ENCODE measurements at regions not wholly inside any gene's neighbourhood (a gene's known extent, or its start where the extent isn't known, plus 50 kb on each side); places are given as distances from the start of the nearest gene placed in this dataset.

DNA sequence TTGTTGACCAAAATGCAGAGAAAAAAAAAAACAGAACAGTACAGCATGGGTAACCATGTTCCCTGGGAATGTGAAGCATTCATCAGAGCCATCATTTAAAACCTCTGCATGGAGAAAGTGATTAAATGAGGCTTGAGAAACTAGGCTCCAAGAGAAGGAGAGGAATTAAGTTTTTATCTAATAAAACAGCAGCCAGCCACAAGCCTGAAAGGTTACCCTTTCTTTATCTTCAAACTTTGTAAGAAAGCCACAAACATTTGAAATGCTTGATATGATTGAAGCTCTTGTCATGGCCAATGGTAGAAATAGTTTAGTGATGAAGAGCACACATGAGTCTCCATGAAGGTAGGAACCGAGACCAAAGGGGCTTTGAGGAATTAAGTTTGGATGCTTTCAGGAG is 144.9 kb upstream of the SYT1 start:
- Histone ChIP-seq H3K9me3 (peaks cover 5% of the 10 kb centered on the region), H3K4me3 (ENCODE audit: low read depth, low read length) (no peak overlapping the region), H3K36me3 (no peaks in the 10 kb centered on the region), H3K27me3 (no peaks in the 10 kb centered on the region), H3K4me1 (peaks cover 49% of the 10 kb centered on the region)
- TF ChIP-seq, protein P1, sequence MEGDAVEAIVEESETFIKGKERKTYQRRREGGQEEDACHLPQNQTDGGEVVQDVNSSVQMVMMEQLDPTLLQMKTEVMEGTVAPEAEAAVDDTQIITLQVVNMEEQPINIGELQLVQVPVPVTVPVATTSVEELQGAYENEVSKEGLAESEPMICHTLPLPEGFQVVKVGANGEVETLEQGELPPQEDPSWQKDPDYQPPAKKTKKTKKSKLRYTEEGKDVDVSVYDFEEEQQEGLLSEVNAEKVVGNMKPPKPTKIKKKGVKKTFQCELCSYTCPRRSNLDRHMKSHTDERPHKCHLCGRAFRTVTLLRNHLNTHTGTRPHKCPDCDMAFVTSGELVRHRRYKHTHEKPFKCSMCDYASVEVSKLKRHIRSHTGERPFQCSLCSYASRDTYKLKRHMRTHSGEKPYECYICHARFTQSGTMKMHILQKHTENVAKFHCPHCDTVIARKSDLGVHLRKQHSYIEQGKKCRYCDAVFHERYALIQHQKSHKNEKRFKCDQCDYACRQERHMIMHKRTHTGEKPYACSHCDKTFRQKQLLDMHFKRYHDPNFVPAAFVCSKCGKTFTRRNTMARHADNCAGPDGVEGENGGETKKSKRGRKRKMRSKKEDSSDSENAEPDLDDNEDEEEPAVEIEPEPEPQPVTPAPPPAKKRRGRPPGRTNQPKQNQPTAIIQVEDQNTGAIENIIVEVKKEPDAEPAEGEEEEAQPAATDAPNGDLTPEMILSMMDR (IDR thresholded peaks at IDR 0.05; ENCODE audit: low read depth, low read length) = no peak
- DNase-seq = no peak

DNA sequence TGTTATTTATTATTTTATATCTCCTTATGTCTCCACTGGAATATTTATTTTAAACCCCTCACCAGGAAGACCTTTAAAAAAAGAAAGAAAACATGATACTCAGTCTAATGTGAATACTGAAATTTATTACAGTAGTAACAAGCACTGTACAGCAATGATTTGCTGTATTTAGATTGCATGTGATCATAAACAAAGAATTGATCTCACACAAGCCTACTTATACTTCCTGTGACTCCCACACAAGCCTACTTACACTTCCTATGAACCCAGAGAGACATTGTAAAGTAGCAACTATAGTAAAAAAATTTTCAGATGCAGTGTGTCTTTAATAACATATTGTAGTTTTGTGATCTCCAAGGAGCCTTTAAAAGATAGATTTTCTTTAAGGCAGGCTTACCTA is 142.7 kb upstream of the SYT1 start:
- TF ChIP-seq, protein P1 (IDR thresholded peaks at IDR 0.05; ENCODE audit: low read depth, low read length) = no peak
- Histone ChIP-seq H3K27me3 (no peaks in the 10 kb centered on the region), H3K4me3 (ENCODE audit: low read depth, low read length) (no peak overlapping the region), H3K9me3 (peaks cover 5% of the 10 kb centered on the region), H3K36me3 (no peaks in the 10 kb centered on the region), H3K4me1 (peaks cover 67% of the 10 kb centered on the region)
- no peak for DNase-seq

DNA sequence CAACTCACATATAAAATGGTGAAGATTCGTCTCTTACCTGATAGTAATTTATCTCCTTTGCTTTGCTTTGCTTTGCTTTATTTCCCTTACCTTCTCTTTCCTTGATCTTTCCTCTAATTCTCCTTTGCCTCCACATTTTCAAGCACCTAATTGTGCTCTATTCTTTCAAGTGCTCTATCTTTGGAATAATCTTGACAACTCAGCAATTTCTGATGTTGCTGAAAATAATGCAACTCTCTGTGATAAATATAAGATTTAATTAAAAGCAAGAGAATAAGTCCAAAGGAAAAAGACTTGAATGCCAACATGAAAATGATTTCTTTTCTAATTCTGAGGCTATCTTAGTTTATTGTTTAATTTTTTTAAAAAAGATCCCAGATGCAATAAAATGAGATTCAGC is 139.5 kb upstream of the SYT1 start:
- H3K9me3 ChIP-seq = peaks cover 2% of the 10 kb centered on the region; the same call in 1 of the 2 replicates
- H3K36me3 ChIP-seq = no peaks in the 10 kb centered on the region
- TF ChIP-seq, protein P1 (IDR thresholded peaks at IDR 0.05; ENCODE audit: low read depth, low read length) = no peak
- no peak for DNase-seq
- H3K4me1 ChIP-seq = peaks cover 56% of the 10 kb centered on the region
- no peaks in the 10 kb centered on the region for H3K27me3 ChIP-seq
- no peak overlapping the region for H3K4me3 ChIP-seq (ENCODE audit: low read depth, low read length)

DNA sequence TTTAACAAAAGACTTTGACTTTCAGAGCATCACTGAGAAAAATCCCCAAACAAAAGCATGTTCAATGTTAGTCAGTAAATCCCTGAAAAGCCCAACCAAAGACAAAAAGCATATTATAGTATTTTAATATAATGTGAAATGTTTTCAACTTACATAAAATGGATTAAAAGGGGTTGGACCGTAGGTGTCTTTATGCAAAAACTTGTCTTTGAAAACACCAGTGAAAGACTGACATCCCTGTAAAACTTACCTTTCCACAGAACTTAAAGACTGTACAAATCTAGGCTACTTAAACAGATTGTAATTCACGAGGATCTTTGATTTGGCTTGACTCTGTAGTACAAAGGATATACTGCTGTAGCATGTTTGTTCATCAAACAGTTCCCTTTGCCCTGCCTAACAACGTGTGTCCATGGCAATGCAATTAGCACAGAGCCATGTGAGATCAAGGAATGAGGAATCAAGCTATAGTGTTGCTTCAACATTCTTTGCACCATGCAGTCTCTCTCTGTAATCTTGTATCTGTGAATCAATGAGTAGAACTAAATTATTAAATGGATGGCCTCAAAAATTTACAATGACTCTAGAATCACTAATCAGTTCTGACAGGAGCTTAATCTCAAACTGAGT is 138.5 kb upstream of the SYT1 start:
- DNase-seq = no peak
- no peaks in the 10 kb centered on the region; the same call in 1 of the 2 replicates for H3K9me3 ChIP-seq

DNA sequence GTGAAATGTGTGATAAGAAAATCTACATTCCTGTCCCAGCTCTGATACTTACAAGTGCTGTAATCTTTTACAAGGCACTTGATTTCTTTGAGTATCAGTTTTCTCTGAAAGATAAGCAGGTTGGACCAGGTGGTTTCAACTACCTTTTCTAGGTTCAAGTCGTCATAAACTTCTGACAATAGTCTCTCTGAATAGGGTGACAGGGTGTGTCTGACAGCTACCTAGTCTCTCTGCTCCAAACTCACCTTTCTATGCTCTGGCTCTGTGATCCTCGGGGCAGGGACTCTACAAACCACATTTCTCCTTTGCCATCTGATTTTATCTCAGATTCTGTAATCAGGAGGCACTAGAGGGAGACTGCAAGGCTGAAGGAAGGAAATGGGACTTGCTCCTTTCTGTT is 137.7 kb upstream of the SYT1 start:
- peaks cover 41% of the 10 kb centered on the region for H3K4me1 ChIP-seq
- TF ChIP-seq, protein P1 (IDR thresholded peaks at IDR 0.05; ENCODE audit: low read depth, low read length) = no peak
- H3K9me3 ChIP-seq = no peaks in the 10 kb centered on the region
- no peaks in the 10 kb centered on the region for H3K36me3 ChIP-seq
- DNase-seq = no peak
- H3K27me3 ChIP-seq = no peaks in the 10 kb centered on the region
- no peak overlapping the region for H3K4me3 ChIP-seq (ENCODE audit: low read depth, low read length)

More for the DNA sequence above, 138.5 kb upstream of the SYT1 start:
- TF ChIP-seq, protein P1 (IDR thresholded peaks at IDR 0.05; ENCODE audit: low read depth, low read length) = no peak
- Histone ChIP-seq H3K36me3 (no peaks in the 10 kb centered on the region), H3K4me3 (ENCODE audit: low read depth, low read length) (no peak overlapping the region), H3K27me3 (no peaks in the 10 kb centered on the region), H3K4me1 (peaks cover 47% of the 10 kb centered on the region)

DNA sequence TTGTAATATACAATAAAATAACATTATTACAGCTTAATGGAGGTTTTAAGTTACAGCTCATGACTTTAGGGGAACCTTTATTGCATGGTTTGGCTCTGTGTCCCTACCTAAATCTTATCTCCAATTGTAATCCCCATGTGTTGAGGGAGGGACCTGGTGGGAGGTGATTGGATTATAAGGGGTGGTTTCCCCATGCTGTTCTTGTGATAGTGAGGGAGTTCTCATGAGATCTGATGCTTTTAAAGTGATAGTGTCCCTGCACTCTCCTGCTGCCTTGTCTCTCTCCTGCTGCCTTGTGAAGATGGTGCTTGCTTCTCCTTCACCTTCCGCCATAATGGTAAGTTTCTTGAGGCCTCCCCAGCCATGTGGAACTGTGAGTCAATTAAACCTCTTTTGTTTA is 132.1 kb upstream of the SYT1 start:
- no peak for DNase-seq
- TF ChIP-seq, protein P1 (IDR thresholded peaks at IDR 0.05; ENCODE audit: low read depth, low read length) = no peak
- H3K27me3 ChIP-seq = no peaks in the 10 kb centered on the region
- H3K4me3 ChIP-seq (ENCODE audit: low read depth, low read length) = no peak overlapping the region
- H3K4me1 ChIP-seq = peaks cover 4% of the 10 kb centered on the region
- H3K36me3 ChIP-seq = no peaks in the 10 kb centered on the region
- H3K9me3 ChIP-seq = no peaks in the 10 kb centered on the region

Data from BE2C (cell line).